Kidney epithelial cell (primary cell): ENCODE measurements at regions not wholly inside any gene's neighbourhood (a gene's known extent, or its start where the extent isn't known, plus 50 kb on each side); places are given as distances from the start of the nearest gene placed in this dataset.

ENCODE experiments used
- DNase-seq: peaks from one replicate; pipeline ENCODE4 v3.0.0-alpha.2; 2010; ENCODE audit warnings: low read depth
- H3K27me3 ChIP-seq: 2 replicates; pipeline ENCODE4 v1.6.0; 2011; ENCODE audit warnings: low read length; ENCODE audit not compliant: control insufficient read depth, insufficient read depth
- H3K36me3 ChIP-seq: 2 replicates; pipeline ENCODE4 v1.5.1; 2011; ENCODE audit warnings: low read length; ENCODE audit not compliant: control insufficient read depth, insufficient read depth
- H3K4me3 ChIP-seq: 2 replicates; pipeline ENCODE4 v1.5.1; 2011; ENCODE audit warnings: low read depth, mild to moderate bottlenecking, control low read depth, low read length
- CTCF ChIP-seq: IDR thresholded peaks from 2 replicates; pipeline ENCODE4 v1.5.1; 2011; ENCODE audit warnings: mild to moderate bottlenecking, moderate library complexity, low read length, control low read depth, inconsistent platforms; ENCODE audit not compliant: insufficient read depth, poor library complexity, severe bottlenecking

- TF ChIP-seq CTCF = no peak
- no peak overlapping the region for H3K4me3 ChIP-seq
- H3K27me3 ChIP-seq = no peaks in the 10 kb centered on the region
- no peaks in the 10 kb centered on the region for H3K36me3 ChIP-seq
- DNase-seq = no peak
These were observed 54.6 kb upstream of the PARM1 start for GRCh38 chr4:74878323-74878722.

- H3K4me3 ChIP-seq = no peak overlapping the region
- H3K36me3 ChIP-seq = no peaks in the 10 kb centered on the region
- no peak for DNase-seq
- H3K27me3 ChIP-seq = no peaks in the 10 kb centered on the region
- no peak for TF ChIP-seq CTCF
These were observed 57.5 kb upstream of the PARM1 start for GRCh38 chr4:74875451-74875850.

- H3K36me3 ChIP-seq = no peaks in the 10 kb centered on the region
- no peak overlapping the region for H3K4me3 ChIP-seq
- peak; percentile 91 for TF ChIP-seq CTCF
- H3K27me3 ChIP-seq = no peaks in the 10 kb centered on the region
- peak; percentile 56 for DNase-seq
These were observed 58.1 kb upstream of the PARM1 start for GRCh38 chr4:74874753-74875367.

- no peaks in the 10 kb centered on the region for H3K27me3 ChIP-seq
- no peak overlapping the region for H3K4me3 ChIP-seq
- no peaks in the 10 kb centered on the region for H3K36me3 ChIP-seq
- DNase-seq = no peak
- TF ChIP-seq CTCF = no peak
These were observed 59.2 kb upstream of the PARM1 start for GRCh38 chr4:74873545-74874301.

GRCh38 chr4:74858921-74859562 lies 64.7 kb upstream of the BTC start:
- no peaks in the 10 kb centered on the region for H3K36me3 ChIP-seq
- H3K27me3 ChIP-seq = no peaks in the 10 kb centered on the region
- TF ChIP-seq CTCF = no peak
- H3K4me3 ChIP-seq = no peak overlapping the region
- no peak for DNase-seq
